ENCODE measurements at regions not wholly inside any gene's neighbourhood (a gene's known extent, or its start where the extent isn't known, plus 50 kb on each side); places are given as distances from the start of the nearest gene placed in this dataset.

- TF ChIP-seq, protein P1, sequence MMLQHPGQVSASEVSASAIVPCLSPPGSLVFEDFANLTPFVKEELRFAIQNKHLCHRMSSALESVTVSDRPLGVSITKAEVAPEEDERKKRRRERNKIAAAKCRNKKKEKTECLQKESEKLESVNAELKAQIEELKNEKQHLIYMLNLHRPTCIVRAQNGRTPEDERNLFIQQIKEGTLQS (IDR thresholded peaks at IDR 0.05) = no peak
- TF ChIP-seq HNF4G (IDR thresholded peaks at IDR 0.05) = no peak
- TF ChIP-seq EGR1 (IDR thresholded peaks at IDR 0.05; ENCODE audit: low read depth in 2 of 2) = no peak
- TF ChIP-seq ZBTB33 (IDR thresholded peaks at IDR 0.05) = no peak
- TF ChIP-seq HNF4A (conservative IDR thresholded peaks at IDR 0.05) = no peak
- no peak for TF ChIP-seq JUND (IDR thresholded peaks at IDR 0.05)
- no peak for TF ChIP-seq FOXA2 (IDR thresholded peaks at IDR 0.05)
- TF ChIP-seq GABPA (IDR thresholded peaks at IDR 0.05 in 1 of 2, conservative IDR thresholded peaks at IDR 0.05 in 1 of 2) = no peak
Observed at GRCh38 chr4:12499693-12500092, 984.4 kb downstream of the RAB28 start (continued).

DNA sequence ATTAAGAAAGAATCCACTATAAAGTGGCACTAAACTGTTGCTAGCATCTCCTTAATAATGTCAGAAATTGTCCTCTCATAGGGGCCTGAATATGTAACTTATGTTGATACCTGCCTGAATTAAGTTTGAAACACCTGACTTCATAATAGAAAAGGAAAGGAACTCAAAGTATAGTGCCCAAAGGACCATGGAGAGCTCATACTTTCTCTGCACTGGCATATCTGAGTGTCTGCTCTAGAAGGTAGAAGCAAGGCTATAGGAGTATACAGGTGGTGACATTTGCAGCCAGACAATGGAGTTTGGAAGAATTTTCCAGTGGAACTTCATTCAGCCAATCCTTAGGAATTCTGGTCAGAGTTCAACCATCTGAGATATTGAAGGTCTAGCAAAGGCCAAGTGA is 988.9 kb downstream of the RAB28 start:
- TF ChIP-seq ZBTB33 (IDR thresholded peaks at IDR 0.05) (no peak), TAF1 (conservative IDR thresholded peaks at IDR 0.05) (no peak), REST (IDR thresholded peaks at IDR 0.05) (no peak), FOXA2 (IDR thresholded peaks at IDR 0.05) (no peak), HNF4G (IDR thresholded peaks at IDR 0.05) (no peak), GABPA (IDR thresholded peaks at IDR 0.05 in 1 of 2, conservative IDR thresholded peaks at IDR 0.05 in 1 of 2) (no peak), JUND (IDR thresholded peaks at IDR 0.05) (no peak)
- Histone ChIP-seq H3K4me1 (ENCODE audit: control insufficient read depth in 4 of 4, insufficient read depth in 4 of 4, low read length in 3 of 4) (no peaks in the 10 kb centered on the region), H3K9ac (ENCODE audit: low read depth in 1 of 2, low read length in 2 of 2) (no peak overlapping the region), H3K27ac (ENCODE audit: low read depth in 1 of 2, low read length in 2 of 2) (no peak overlapping the region), H3K4me3 (ENCODE audit: low read depth in 1 of 3, low read length in 3 of 3) (no peak overlapping the region), H3K27me3 (ENCODE audit: control insufficient read depth in 4 of 4, insufficient read depth in 4 of 4, low read length in 3 of 4) (no peaks in the 10 kb centered on the region), H3K36me3 (ENCODE audit: control insufficient read depth in 4 of 4, insufficient read depth in 3 of 4, low read depth in 1 of 4, low read length in 3 of 4) (no peaks in the 10 kb centered on the region), H3K9me3 (ENCODE audit: control insufficient read depth in 4 of 4, low read length in 3 of 4) (no peaks in the 10 kb centered on the region)
- no peak for DNase-seq (ENCODE audit: low spot score)

DNA sequence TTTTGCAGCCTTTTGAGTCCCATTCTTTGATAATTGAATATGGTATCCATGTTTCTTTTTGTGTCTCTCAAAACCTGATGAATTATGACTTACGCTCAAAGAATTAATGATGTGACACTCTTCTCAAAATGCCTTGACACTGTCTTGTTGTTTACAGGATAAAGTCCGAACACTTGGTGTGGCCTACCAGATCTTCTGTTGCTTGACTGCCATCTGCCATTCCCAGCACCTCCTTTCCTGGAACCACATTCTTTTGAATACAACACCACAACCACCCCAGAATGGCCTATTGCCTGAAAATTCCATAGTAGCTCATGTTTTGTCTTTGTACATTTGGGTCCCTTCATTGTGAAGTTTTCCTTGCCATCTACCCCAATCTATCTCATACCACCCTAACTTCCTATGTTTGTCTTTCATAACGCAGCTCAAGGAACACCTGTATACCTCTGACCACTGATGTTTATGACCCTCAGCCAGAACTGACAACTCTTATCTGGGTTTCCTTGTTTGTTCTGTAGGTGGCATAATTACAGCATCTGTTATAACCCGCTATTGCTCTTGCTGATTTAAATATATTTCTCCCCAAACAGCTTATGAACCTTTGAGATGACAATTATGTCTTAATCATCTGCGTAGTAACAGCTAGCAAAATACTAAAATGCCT is 991.3 kb downstream of the RAB28 start:
- no peak overlapping the region for H3K27ac ChIP-seq (ENCODE audit: low read depth in 1 of 2, low read length in 2 of 2)
- no peaks in the 10 kb centered on the region for H3K27me3 ChIP-seq (ENCODE audit: control insufficient read depth in 4 of 4, insufficient read depth in 4 of 4, low read length in 3 of 4)
- WGBS = 81% methylated on average over 5 of the region's 5 CpGs
- no peak overlapping the region for H3K4me3 ChIP-seq (ENCODE audit: low read depth in 1 of 3, low read length in 3 of 3)
- DNase-seq (ENCODE audit: low spot score) = no peak
- H3K9ac ChIP-seq (ENCODE audit: low read depth in 1 of 2, low read length in 2 of 2) = no peak overlapping the region
- H3K4me1 ChIP-seq (ENCODE audit: control insufficient read depth in 4 of 4, insufficient read depth in 4 of 4, low read length in 3 of 4) = no peaks in the 10 kb centered on the region
- H3K36me3 ChIP-seq (ENCODE audit: control insufficient read depth in 4 of 4, insufficient read depth in 3 of 4, low read depth in 1 of 4, low read length in 3 of 4) = no peaks in the 10 kb centered on the region
- H3K9me3 ChIP-seq (ENCODE audit: control insufficient read depth in 4 of 4, low read length in 3 of 4) = no peaks in the 10 kb centered on the region
- TF ChIP-seq HNF4A (conservative IDR thresholded peaks at IDR 0.05) = no peak
- no peak for TF ChIP-seq YY1 (IDR thresholded peaks at IDR 0.05)
- TF ChIP-seq, protein P2, sequence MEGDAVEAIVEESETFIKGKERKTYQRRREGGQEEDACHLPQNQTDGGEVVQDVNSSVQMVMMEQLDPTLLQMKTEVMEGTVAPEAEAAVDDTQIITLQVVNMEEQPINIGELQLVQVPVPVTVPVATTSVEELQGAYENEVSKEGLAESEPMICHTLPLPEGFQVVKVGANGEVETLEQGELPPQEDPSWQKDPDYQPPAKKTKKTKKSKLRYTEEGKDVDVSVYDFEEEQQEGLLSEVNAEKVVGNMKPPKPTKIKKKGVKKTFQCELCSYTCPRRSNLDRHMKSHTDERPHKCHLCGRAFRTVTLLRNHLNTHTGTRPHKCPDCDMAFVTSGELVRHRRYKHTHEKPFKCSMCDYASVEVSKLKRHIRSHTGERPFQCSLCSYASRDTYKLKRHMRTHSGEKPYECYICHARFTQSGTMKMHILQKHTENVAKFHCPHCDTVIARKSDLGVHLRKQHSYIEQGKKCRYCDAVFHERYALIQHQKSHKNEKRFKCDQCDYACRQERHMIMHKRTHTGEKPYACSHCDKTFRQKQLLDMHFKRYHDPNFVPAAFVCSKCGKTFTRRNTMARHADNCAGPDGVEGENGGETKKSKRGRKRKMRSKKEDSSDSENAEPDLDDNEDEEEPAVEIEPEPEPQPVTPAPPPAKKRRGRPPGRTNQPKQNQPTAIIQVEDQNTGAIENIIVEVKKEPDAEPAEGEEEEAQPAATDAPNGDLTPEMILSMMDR (IDR thresholded peaks at IDR 0.05; ENCODE audit: low read depth, low read length, missing input control) = no peak
- TF ChIP-seq ZBTB33 (IDR thresholded peaks at IDR 0.05) = no peak
- no peak for TF ChIP-seq FOXA1 (IDR thresholded peaks at IDR 0.05)
